HCT116 (cell line): ENCODE measurements at regions not wholly inside any gene's neighbourhood (a gene's known extent, or its start where the extent isn't known, plus 50 kb on each side); places are given as distances from the start of the nearest gene placed in this dataset.

Experiments
- CTCF ChIP-seq, 3 experiments: fragments of 200-600 bp in 1 of 3; sonication (generic) in 1 of 3; IDR thresholded peaks in 2 of 3; conservative IDR thresholded peaks in 1 of 3; 2 replicates each; pipeline ENCODE4 v1.5.1; 2012 to 2017; ENCODE audit warnings: low read depth in 2 of 3, low read length in 2 of 3, antibody characterized with exemption in 1 of 3, borderline replicate concordance in 1 of 3, control low read depth in 1 of 3, mild to moderate bottlenecking in 1 of 3, mixed read lengths in 1 of 3, mixed run types in 1 of 3, moderate library complexity in 1 of 3; ENCODE audit not compliant: insufficient read depth in 1 of 3
- EZH2 ChIP-seq: fragments of 200-600 bp; sonication (generic); IDR thresholded peaks from 2 replicates; pipeline ENCODE4 v1.6.1; 2017; ENCODE audit warnings: antibody characterized with exemption, mixed run types
- MAX ChIP-seq: IDR thresholded peaks from 2 replicates; pipeline ENCODE4 v1.6.1; 2012
- POLR2A ChIP-seq: IDR thresholded peaks from 2 replicates; pipeline ENCODE4 v1.7.0; 2011; ENCODE audit warnings: borderline replicate concordance; ENCODE audit not compliant: insufficient read depth, insufficient read length; ENCODE audit errors: extremely low read depth
- POLR2AphosphoS5 ChIP-seq: IDR thresholded peaks from 2 replicates; pipeline ENCODE4 v1.6.1; 2011; ENCODE audit warnings: mild to moderate bottlenecking, low read depth, low read length, moderate library complexity
- SIN3A ChIP-seq: IDR thresholded peaks from 2 replicates; pipeline ENCODE4 v1.6.1; 2012; ENCODE audit warnings: low read depth
- TCF7L2 ChIP-seq: IDR thresholded peaks from 2 replicates; pipeline ENCODE4 v1.7.0; 2011; ENCODE audit warnings: borderline replicate concordance, inconsistent platforms; ENCODE audit not compliant: insufficient read depth, insufficient read length; ENCODE audit errors: extremely low read depth
- ZBTB33 ChIP-seq: IDR thresholded peaks from 2 replicates; pipeline ENCODE4 v1.6.1; 2011; ENCODE audit warnings: mild to moderate bottlenecking, low read length, moderate library complexity; ENCODE audit not compliant: insufficient replicate concordance; ENCODE audit errors: extremely low read depth
- ZFX ChIP-seq: fragments of 450-650 bp; IDR thresholded peaks from 2 replicates; pipeline ENCODE4 v1.6.1; 2017
- ZNF274 ChIP-seq: fragments of 200-500 bp; sonication (Bioruptor generic); IDR thresholded peaks from 2 replicates; pipeline ENCODE4 v1.6.1; 2014; ENCODE audit warnings: mild to moderate bottlenecking, low read depth, low read length, inconsistent platforms
- TF ChIP-seq, protein P1 (sequence below): IDR thresholded peaks from 2 replicates; pipeline ENCODE4 v1.6.1; 2012

DNA sequence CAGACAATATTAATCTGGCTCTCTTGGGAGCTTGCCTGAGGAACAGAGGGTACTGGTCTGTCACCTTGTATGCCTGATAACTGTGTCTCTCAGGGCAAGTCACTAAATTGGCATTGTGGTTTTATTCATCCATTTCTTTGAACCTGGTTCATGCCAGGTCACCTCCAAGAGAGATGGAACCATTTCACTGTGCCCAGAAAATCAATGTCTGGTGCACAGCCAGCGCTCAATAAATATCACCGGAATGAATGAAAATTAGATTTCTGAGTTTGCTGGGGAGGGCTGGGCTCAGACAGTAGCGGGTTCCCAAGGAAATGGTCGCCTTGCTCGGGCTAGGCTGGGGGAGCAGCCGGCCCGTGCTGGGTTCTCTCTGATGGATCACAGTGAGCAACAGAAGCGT lies 64.1 kb upstream of the BAIAP2L1 start:
- TF ChIP-seq ZNF274 (no peak), MAX (no peak), CTCF (IDR thresholded peaks at IDR 0.05 in 2 of 3, conservative IDR thresholded peaks at IDR 0.05 in 1 of 3; ENCODE audit: borderline replicate concordance in 1 of 3, insufficient read depth in 1 of 3, low read depth in 2 of 3, low read length in 2 of 3) (no peak), POLR2AphosphoS5 (no peak), TCF7L2 (no peak), SIN3A (no peak), POLR2A (no peak), ZBTB33 (no peak), EZH2 (no peak), ZFX (no peak)
- TF ChIP-seq, protein P1, sequence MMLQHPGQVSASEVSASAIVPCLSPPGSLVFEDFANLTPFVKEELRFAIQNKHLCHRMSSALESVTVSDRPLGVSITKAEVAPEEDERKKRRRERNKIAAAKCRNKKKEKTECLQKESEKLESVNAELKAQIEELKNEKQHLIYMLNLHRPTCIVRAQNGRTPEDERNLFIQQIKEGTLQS, result no peak
